H9 (cell line): ENCODE measurements at regions not wholly inside any gene's neighbourhood (a gene's known extent, or its start where the extent isn't known, plus 50 kb on each side); places are given as distances from the start of the nearest gene placed in this dataset.

Experiments used
- DNase-seq: peaks from one replicate; pipeline ENCODE4 v3.0.0-alpha.2; 2017
- H2AFZ ChIP-seq: one replicate; pipeline ENCODE4 v1.6.1; 2013; ENCODE audit warnings: mild to moderate bottlenecking, low read length, control low read depth, moderate library complexity
- H2AK5ac ChIP-seq: 2 replicates; pipeline ENCODE4 v1.6.1; 2013; ENCODE audit warnings: low read length, control low read depth, mixed read lengths; ENCODE audit not compliant: insufficient read length
- H2BK120ac ChIP-seq: one replicate; pipeline ENCODE4 v1.6.1; 2013; ENCODE audit warnings: low read depth, mild to moderate bottlenecking, low read length, control low read depth, inconsistent platforms; ENCODE audit not compliant: poor library complexity, severe bottlenecking
- H2BK12ac ChIP-seq: 2 replicates; pipeline ENCODE4 v1.6.1; 2013; ENCODE audit warnings: low read length, control low read depth, mixed read lengths, low read depth; ENCODE audit not compliant: insufficient read length
- H2BK15ac ChIP-seq: 2 replicates; pipeline ENCODE4 v1.6.1; 2013; ENCODE audit warnings: low read depth, low read length, control low read depth
- H2BK20ac ChIP-seq: one replicate; pipeline ENCODE4 v1.6.1; 2013; ENCODE audit warnings: low read depth, mild to moderate bottlenecking, low read length, control low read depth, inconsistent platforms; ENCODE audit not compliant: poor library complexity, severe bottlenecking
- H2BK5ac ChIP-seq: 2 replicates; pipeline ENCODE4 v1.6.1; 2013; ENCODE audit warnings: low read length, control low read depth, mixed read lengths; ENCODE audit not compliant: insufficient read length
- H3K14ac ChIP-seq: 2 replicates; pipeline ENCODE4 v1.6.1; 2013; ENCODE audit warnings: low read length, control low read depth; ENCODE audit not compliant: insufficient read depth
- H3K18ac ChIP-seq: 2 replicates; pipeline ENCODE4 v1.6.1; 2013; ENCODE audit warnings: low read depth, mild to moderate bottlenecking, mixed read lengths, low read length, control low read depth; ENCODE audit not compliant: insufficient read length
- H3K23ac ChIP-seq: 2 replicates; pipeline ENCODE4 v1.6.1; 2013; ENCODE audit warnings: low read length, control low read depth, mixed read lengths, low read depth; ENCODE audit not compliant: insufficient read length
- H3K23me2 ChIP-seq: 2 replicates; pipeline ENCODE4 v1.6.1; 2013; ENCODE audit warnings: low read depth, mild to moderate bottlenecking, mixed read lengths, low read length, control low read depth; ENCODE audit not compliant: insufficient read length, poor library complexity, severe bottlenecking
- H3K27ac ChIP-seq: 2 replicates; pipeline ENCODE4 v1.5.1; 2013; ENCODE audit warnings: low read length, control low read depth, mixed read lengths, low read depth; ENCODE audit not compliant: insufficient read length
- H3K27me3 ChIP-seq: 2 replicates; pipeline ENCODE4 v1.6.1; 2013; ENCODE audit warnings: low read length, control low read depth, inconsistent platforms; ENCODE audit not compliant: insufficient read depth
- H3K4ac ChIP-seq: 2 replicates; pipeline ENCODE4 v1.6.1; 2013; ENCODE audit warnings: low read depth, mild to moderate bottlenecking, control low read depth, inconsistent platforms, low read length, moderate library complexity
- H3K4me1 ChIP-seq: 2 replicates; pipeline ENCODE4 v1.6.1; 2013; ENCODE audit warnings: low read length, control low read depth, inconsistent platforms; ENCODE audit not compliant: insufficient read depth
- H3K4me2 ChIP-seq: 2 replicates; pipeline ENCODE4 v1.6.1; 2013; ENCODE audit warnings: low read length, control low read depth, mixed read lengths; ENCODE audit not compliant: insufficient read length, insufficient read depth
- H3K56ac ChIP-seq: 2 replicates; pipeline ENCODE4 v1.6.1; 2013; ENCODE audit warnings: low read depth, mild to moderate bottlenecking, mixed read lengths, low read length, control low read depth; ENCODE audit not compliant: insufficient read length
- H3K79me1 ChIP-seq: 2 replicates; pipeline ENCODE4 v1.6.1; 2013; ENCODE audit warnings: low read depth, mild to moderate bottlenecking, moderate library complexity, low read length, control low read depth, inconsistent platforms; ENCODE audit not compliant: insufficient read depth, poor library complexity, severe bottlenecking
- H3K79me2 ChIP-seq: 2 replicates; pipeline ENCODE4 v1.6.1; 2013; ENCODE audit warnings: low read length, control low read depth, inconsistent platforms; ENCODE audit not compliant: insufficient read depth
- H3K9ac ChIP-seq: 2 replicates; pipeline ENCODE4 v1.6.1; 2013; ENCODE audit warnings: low read length, control low read depth, mixed read lengths; ENCODE audit not compliant: insufficient read length; ENCODE audit errors: extremely low read depth
- H3K9me3 ChIP-seq: one replicate; pipeline ENCODE4 v1.6.1; 2013; ENCODE audit warnings: low read depth, low read length, inconsistent platforms; ENCODE audit not compliant: control insufficient read depth
- H3T11ph ChIP-seq: one replicate; pipeline ENCODE4 v1.6.1; 2013; ENCODE audit warnings: mild to moderate bottlenecking, low read length, control low read depth, inconsistent platforms
- H4K20me1 ChIP-seq: one replicate; pipeline ENCODE4 v1.6.1; 2013; ENCODE audit not compliant: control insufficient read depth, insufficient read length, insufficient read depth
- H4K5ac ChIP-seq: 2 replicates; pipeline ENCODE4 v1.6.1; 2013; ENCODE audit warnings: low read depth, mild to moderate bottlenecking, mixed read lengths, low read length, control low read depth; ENCODE audit not compliant: insufficient read length
- H4K8ac ChIP-seq: replicated peaks from 2 replicates; pipeline ENCODE4 v1.6.1; 2013; ENCODE audit warnings: low read length, control low read depth, mixed read lengths, low read depth; ENCODE audit not compliant: insufficient read length
- H4K91ac ChIP-seq: 2 replicates; pipeline ENCODE4 v1.6.1; 2013; ENCODE audit warnings: low read depth, mild to moderate bottlenecking, moderate library complexity, mixed read lengths, low read length, control low read depth; ENCODE audit not compliant: insufficient read length
- H3K27ac Mint-ChIP-seq, 3 experiments: 2 replicates in 2 of 3; 3 replicates in 1 of 3; pipeline ENCODE4 v1.8.0; 2020 to 2021; ENCODE audit warnings: mixed read lengths in 3 of 3, mild to moderate bottlenecking in 1 of 3, moderate library complexity in 1 of 3
- H3K27me3 Mint-ChIP-seq: 2 replicates; pipeline ENCODE4 v1.8.0; 2021; ENCODE audit warnings: low read depth, mild to moderate bottlenecking, moderate library complexity, mixed read lengths
- H3K36me3 Mint-ChIP-seq, 3 experiments: 2 replicates in 2 of 3; 3 replicates in 1 of 3; pipeline ENCODE4 v1.8.0; 2020 to 2021; ENCODE audit warnings: low read depth in 3 of 3, mixed read lengths in 3 of 3; ENCODE audit not compliant: insufficient read depth in 1 of 3
- H3K4me1 Mint-ChIP-seq, 2 experiments: 2 replicates each; pipeline ENCODE4 v1.8.0; 2020; ENCODE audit warnings: mixed read lengths in 2 of 2
- H3K4me3 Mint-ChIP-seq, 2 experiments: 2 replicates in 1 of 2; 3 replicates in 1 of 2; pipeline ENCODE4 v1.8.0; 2020 to 2021; ENCODE audit warnings: mild to moderate bottlenecking in 2 of 2, mixed read lengths in 2 of 2, moderate library complexity in 1 of 2
- H3K9me3 Mint-ChIP-seq, 2 experiments: 2 replicates in 1 of 2; 3 replicates in 1 of 2; pipeline ENCODE4 v1.8.0; 2020; ENCODE audit warnings: mild to moderate bottlenecking in 2 of 2, mixed read lengths in 2 of 2, moderate library complexity in 1 of 2
- WGBS: extraction: QIAGEN DNeasy Blood & Tissue Kit; methylation state at CpG from one replicate; pipeline ENCODE4 v1.1.7; 2013; ENCODE audit warnings: missing lambda C conversion rate, low lambda C conversion rate, mixed read lengths; ENCODE audit not compliant: insufficient read length; ENCODE audit errors: extremely low coverage; 5-methylcytosine and 5-hydroxymethylcytosine counted together
- TF ChIP-seq, protein P1 (sequence below): fragments of 200-600 bp; sonication (generic); conservative IDR thresholded peaks from 3 replicates; pipeline ENCODE4 v1.8.0; 2021; ENCODE audit warnings: antibody characterized with exemption, mild to moderate bottlenecking

DNA sequence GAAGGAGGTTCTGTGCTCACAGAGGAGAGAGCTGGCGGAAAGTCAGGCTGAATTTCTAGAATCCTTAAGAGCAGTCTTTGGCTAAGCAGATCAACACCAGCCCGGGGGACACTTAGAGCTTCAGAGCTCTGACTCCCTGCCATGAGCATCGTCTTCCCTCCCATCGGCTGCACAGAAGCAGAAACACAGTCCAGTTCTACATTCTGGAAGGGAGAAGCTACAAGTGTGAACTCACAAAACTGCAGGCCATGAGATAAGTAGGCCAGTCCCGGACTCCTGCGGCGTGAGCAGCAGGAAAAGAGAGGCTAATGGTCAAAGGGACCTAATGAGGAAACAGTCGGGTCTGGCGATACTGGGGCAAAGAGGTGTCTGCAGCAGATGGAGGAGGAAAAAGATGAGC, 211.5 kb downstream of the DHX15 start:
- H3K79me1 ChIP-seq = no peaks in the 10 kb centered on the region
- H3K4me1 ChIP-seq = no peaks in the 10 kb centered on the region
- no peaks in the 10 kb centered on the region for H3K9me3 ChIP-seq
- no peak for DNase-seq
- no peak overlapping the region for H2BK12ac ChIP-seq
- H3K27me3 Mint-ChIP-seq = peaks cover 14% of the 10 kb centered on the region
- H3K36me3 Mint-ChIP-seq = no peaks in the 10 kb centered on the region; a peak in 1 of 7 replicates
- no peak overlapping the region for H3K18ac ChIP-seq
- H2BK5ac ChIP-seq = no peak overlapping the region
- no peaks in the 10 kb centered on the region for H3K4me1 Mint-ChIP-seq
- WGBS = no CpG with 5 or more reads among the region's 9 CpGs
- H3K23me2 ChIP-seq = no peaks in the 10 kb centered on the region
- H3K27me3 ChIP-seq = no peaks in the 10 kb centered on the region; the same call in 1 of the 2 replicates
- H3T11ph ChIP-seq = no peak overlapping the region
- no peaks in the 10 kb centered on the region for H3K9me3 Mint-ChIP-seq
- H4K20me1 ChIP-seq = no peaks in the 10 kb centered on the region
- no peak overlapping the region for H4K8ac ChIP-seq
- no peak overlapping the region for H4K91ac ChIP-seq
- no peak overlapping the region for H3K9ac ChIP-seq
- no peak overlapping the region for H2AFZ ChIP-seq
- no peak overlapping the region for H3K23ac ChIP-seq
- H3K79me2 ChIP-seq = no peaks in the 10 kb centered on the region
- no peak overlapping the region for H3K27ac ChIP-seq
- H3K4me3 Mint-ChIP-seq = no peak overlapping the region
- TF ChIP-seq, protein P1, sequence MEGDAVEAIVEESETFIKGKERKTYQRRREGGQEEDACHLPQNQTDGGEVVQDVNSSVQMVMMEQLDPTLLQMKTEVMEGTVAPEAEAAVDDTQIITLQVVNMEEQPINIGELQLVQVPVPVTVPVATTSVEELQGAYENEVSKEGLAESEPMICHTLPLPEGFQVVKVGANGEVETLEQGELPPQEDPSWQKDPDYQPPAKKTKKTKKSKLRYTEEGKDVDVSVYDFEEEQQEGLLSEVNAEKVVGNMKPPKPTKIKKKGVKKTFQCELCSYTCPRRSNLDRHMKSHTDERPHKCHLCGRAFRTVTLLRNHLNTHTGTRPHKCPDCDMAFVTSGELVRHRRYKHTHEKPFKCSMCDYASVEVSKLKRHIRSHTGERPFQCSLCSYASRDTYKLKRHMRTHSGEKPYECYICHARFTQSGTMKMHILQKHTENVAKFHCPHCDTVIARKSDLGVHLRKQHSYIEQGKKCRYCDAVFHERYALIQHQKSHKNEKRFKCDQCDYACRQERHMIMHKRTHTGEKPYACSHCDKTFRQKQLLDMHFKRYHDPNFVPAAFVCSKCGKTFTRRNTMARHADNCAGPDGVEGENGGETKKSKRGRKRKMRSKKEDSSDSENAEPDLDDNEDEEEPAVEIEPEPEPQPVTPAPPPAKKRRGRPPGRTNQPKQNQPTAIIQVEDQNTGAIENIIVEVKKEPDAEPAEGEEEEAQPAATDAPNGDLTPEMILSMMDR = no peak
- no peak overlapping the region for H3K4me2 ChIP-seq
- no peak overlapping the region for H4K5ac ChIP-seq
- H3K56ac ChIP-seq = no peak overlapping the region
- no peak overlapping the region for H3K4ac ChIP-seq
- H2BK20ac ChIP-seq = no peak overlapping the region
- H3K27ac Mint-ChIP-seq = no peak overlapping the region
- no peak overlapping the region for H2BK15ac ChIP-seq
- no peak overlapping the region for H2BK120ac ChIP-seq
- no peak overlapping the region for H2AK5ac ChIP-seq
- H3K14ac ChIP-seq = no peak overlapping the region
